DMS53 treated with DMSO at 0.1 percent for 48 hours (cell line): ENCODE measurements at regions not wholly inside any gene's neighbourhood (a gene's known extent, or its start where the extent isn't known, plus 50 kb on each side); places are given as distances from the start of the nearest gene placed in this dataset.
"Not testable (repeated sequence)": the region's sequence is repeated elsewhere in the genome, so short reads cannot be mapped to it uniquely, and the experiment has no call there.

Experiments used
- DNase-seq: peaks from one replicate; lab custom pipeline; 2025; ENCODE audit not compliant: unreplicated experiment; lab: John Stamatoyannopoulos, UW

DNA sequence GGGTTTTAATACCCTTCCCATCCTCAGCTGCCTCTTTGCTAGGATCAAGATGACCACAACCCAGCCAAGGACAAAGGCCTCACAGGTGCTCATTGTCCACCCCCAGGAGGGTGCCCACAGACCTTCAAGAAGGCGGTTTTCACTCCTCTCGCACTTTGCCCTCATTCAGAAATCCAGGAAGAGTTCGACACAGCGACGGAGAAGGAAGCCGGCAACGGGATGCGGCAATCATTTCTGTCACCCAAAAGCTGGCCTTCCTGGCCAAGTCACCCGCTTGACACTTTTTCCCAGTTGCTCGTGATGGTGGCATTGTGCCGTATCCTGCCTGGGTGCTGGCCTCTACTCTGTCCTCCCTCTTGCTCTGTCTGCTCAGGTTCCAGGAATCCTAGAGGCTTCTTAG is 293.0 kb upstream of the ZNF337 start:
- DNase-seq: not testable (repeated sequence)

DNA sequence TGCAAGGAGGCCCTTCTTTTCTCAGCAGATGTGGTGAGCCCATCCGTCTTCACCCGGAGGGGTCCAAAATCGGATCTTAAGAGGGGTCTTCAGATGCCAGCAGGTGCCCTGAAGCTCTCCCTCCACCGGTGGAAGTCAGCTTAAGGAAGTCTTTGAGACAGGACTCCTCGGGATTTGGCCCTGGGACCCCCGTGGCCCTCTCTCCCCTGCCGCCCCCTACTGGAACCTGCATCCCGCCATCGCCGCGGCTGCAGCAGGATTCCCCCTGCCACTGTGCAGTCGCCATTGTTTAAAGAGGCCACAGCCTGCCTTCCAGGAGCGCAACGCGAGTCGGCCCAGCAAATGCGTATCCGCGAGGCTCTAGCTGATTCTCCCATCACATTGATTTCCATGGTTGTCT is 292.5 kb upstream of the ZNF337 start:
- no peak for DNase-seq

- not testable (repeated sequence) for DNase-seq
Measured at GRCh38 chr20:25987928-25988560, 291.4 kb upstream of the ZNF337 start.

- peak; percentile 56 for DNase-seq
Measured at GRCh38 chr20:25987073-25987927, 290.6 kb upstream of the ZNF337 start.

GRCh38 chr20:25985597-25985996 is 288.9 kb upstream of the ZNF337 start:
- no peak for DNase-seq

DNA sequence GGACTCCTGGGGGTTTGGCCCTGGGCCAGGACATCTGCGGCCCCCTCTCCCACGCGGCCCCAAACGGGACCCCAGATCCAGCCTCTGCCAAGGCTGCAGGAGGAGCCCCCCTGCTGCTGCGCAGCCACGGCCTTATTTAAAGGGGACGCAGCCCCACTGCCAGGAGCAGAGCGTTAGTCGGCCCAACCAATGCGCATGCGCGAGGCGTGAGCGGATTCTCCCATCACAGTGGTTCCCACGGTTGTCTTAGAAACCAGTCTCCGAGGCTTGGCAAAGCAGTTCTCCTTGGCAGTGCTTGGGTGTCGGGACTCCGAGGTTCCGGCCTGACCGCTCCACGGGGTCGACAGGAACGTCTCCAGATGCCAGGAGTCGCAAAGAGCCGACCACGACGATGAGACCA is 288.3 kb upstream of the ZNF337 start:
- DNase-seq: no peak

GRCh38 chr20:25982701-25983100 is 286.0 kb upstream of the ZNF337 start:
- not testable (repeated sequence) for DNase-seq

DNA sequence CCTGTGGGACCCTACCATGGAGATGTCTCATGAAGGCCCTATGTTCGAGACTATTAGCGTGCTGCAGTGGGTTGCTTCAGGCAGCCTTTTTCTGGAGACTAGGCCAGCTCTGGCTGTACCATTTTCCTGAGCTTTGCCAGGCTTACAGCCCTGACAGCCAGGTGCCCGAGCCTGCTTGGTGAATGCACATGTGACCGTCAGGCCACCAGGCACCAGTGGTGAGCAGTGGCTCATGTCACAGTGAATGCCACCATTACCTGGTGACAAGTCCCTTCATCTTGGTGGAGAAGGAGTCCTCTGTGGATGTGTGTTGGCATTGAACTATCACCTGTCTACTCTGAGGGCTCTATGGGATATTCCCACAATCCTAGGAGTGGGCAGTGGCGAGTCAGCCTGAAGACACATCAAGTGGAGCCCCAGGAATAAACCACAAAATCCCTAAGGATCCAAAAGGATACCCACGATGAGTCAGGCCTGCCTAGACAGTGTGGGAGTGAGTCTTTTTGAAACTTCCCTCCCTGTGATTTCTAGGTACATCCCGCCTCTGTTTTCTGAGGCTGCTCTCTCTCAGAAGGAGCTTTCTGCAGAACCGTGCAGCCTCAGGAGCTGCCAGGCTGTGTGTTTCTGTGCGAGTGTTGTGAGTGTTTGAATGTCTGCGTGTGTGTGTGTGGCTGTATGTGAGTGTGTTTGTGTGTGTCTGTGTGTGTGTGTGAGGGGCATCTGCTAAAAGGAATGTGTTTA is 282.0 kb upstream of the ZNF337 start:
- not testable (repeated sequence) for DNase-seq

- not testable (repeated sequence) for DNase-seq
Measured at GRCh38 chr20:25975816-25976215, 279.2 kb upstream of the ZNF337 start.

GRCh38 chr20:25965203-25965602 is 268.6 kb upstream of the ZNF337 start:
- DNase-seq: not testable (repeated sequence)

GRCh38 chr20:25953876-25954275 is 257.2 kb upstream of the ZNF337 start:
- not testable (repeated sequence) for DNase-seq

- not testable (repeated sequence) for DNase-seq
Measured at GRCh38 chr20:25935230-25935629, 238.6 kb upstream of the ZNF337 start.

- not testable (repeated sequence) for DNase-seq
Measured at GRCh38 chr20:25932806-25933205, 236.2 kb upstream of the ZNF337 start.

GRCh38 chr20:25932170-25932569 is 235.5 kb upstream of the ZNF337 start:
- DNase-seq: not testable (repeated sequence)

DNA sequence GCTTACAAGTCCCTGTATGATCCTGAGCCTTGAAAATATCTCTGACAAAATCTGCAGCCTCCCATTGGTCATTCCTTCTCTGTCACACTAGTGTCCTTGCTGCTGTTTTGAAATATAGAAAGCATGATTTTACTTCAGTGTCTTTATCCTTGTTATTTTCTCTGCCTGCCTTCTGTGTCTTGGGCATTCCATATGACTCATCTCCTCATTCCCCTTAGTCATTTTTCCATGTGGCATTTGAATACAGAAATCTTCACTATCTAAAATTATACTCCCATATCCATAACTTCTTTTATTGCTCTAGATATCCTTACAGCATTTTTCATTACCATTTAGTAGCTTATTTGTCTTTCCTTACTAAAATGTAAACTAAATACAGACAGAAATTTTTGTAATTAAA is 205.7 kb upstream of the ZNF337 start:
- DNase-seq: not testable (repeated sequence)

GRCh38 chr20:25898663-25899062 is 202.0 kb upstream of the ZNF337 start:
- not testable (repeated sequence) for DNase-seq

DNA sequence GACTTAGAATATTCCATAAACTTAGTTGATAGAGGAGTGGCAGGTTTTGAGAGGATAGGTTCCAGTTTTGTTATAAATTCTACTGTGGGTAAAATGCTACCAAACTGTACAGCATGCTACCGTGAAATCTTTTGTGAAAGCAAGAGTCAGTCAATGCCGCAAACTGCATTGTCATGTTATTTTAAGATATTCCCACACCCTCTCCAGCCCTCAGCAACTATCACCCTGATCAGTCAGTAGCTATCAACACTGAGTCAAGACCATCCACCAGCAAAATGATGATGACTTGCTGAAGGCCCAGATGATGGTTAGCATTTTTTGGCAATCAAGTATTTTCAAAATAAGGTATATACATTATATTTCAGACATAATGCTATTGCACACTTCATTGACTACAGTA is 182.4 kb upstream of the ZNF337 start:
- not testable (repeated sequence) for DNase-seq

- DNase-seq: not testable (repeated sequence)
Measured at GRCh38 chr20:25868650-25868979, 172.0 kb upstream of the ZNF337 start.

DNA sequence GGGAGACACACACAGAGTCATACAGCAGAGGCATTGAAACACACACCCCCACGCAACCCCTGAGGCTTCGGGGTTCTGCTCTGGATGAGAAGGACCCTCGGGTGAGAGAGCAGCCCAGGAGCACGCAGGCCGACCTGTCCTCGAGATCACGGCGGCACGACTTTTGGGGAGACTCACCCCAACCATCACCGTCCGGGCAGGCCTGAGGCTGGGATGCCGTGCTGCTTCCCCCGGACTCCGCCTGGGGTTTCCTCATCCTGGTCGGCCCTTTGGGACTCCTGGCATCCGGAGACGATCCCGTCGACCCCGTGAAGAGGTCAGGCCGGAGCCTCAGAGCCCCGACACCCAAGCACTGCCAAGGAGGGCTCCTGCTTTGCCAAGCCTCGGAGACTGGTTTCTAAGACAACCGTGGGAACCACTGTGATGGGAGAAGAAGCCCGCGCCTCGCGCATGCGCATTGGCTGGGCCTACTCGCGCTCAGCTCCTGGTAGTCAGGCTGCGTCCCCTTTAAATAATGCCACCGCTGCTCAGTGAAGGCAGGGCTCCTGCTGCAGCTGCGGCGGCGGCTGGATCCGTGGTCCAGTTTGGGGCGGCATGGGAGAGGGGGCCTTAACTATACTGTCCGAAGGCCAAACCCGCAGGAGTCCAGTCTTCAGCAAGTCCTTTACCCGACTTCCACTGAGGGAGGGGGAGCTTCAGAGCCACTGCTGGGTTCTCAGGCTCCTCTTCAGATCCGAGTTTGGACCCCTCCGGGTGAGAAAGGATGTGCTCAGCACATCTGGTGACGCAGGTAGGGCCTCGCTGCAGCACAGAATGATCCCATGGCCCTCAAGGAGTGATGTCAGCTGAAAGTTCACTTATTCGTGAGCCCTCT is 171.4 kb upstream of the ZNF337 start:
- DNase-seq: peak; percentile 68

DNA sequence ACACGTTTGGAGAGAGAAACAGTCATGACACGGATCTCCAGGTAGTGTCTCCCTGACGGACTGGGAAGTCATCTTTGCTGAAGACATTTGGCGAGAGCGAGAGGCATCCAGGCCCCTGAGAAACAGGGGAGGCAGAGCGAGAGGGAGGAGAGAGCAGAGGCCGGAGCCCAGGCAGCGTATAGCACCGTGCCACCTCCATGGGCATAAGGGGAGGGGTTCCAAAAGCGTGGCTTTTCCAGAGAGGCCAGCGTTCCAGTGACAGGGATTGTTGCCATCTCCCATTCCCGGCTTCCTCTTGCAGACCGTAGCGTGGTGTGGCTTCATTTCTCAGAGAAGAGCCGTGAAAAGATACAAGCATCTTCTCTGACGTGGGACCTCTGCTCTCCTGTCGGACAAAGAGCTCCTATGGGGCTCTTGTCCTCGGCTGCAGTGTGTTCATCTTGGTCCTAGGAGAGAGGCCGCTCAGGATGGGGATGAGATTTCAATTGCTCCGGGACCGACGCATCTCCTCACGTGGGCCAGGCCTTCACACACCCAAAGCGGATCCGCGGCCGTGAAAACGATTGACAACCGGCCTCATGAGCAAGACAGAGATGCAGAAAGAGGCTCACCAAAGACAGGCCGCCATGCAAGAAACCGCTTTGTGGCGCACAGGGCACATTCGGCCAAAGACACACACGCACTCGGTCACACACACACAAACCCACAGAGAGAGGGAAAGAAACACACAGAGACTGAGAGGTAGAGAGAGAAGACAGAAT is 170.5 kb upstream of the ZNF337 start:
- DNase-seq: not testable (repeated sequence)
